HCEC 1CT (cell line): ENCODE measurements at regions not wholly inside any gene's neighbourhood (a gene's known extent, or its start where the extent isn't known, plus 50 kb on each side); places are given as distances from the start of the nearest gene placed in this dataset.
A peak's percentile ranks its signal among the peaks of the same experiment; 100 is the strongest.
"Not testable (repeated sequence)": the region's sequence is repeated elsewhere in the genome, so short reads cannot be mapped to it uniquely, and the experiment has no call there.

Experiments
- DNase-seq: peaks from one replicate; pipeline ENCODE4 v3.0.0-alpha.2; 2017

DNA sequence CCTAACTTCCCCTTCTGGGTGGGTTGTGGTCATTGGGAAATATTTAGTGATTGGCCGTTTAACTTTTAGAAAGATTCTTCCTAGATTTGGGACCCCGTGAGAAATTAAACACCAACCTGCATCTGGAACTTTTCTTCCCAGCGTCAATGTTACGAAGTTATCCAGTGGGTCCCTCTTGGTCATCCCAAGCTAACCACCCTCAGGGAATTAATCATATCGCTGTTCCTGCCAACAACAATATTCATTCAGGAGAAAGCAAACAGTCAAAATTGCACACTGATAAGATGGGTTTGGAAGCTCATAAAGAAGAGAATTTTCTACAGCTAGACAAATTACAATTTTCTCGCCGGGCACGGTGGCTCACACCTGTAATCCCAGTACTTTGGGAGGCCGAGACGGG, 121.2 kb upstream of the STX18 start:
- DNase-seq = no peak

DNA sequence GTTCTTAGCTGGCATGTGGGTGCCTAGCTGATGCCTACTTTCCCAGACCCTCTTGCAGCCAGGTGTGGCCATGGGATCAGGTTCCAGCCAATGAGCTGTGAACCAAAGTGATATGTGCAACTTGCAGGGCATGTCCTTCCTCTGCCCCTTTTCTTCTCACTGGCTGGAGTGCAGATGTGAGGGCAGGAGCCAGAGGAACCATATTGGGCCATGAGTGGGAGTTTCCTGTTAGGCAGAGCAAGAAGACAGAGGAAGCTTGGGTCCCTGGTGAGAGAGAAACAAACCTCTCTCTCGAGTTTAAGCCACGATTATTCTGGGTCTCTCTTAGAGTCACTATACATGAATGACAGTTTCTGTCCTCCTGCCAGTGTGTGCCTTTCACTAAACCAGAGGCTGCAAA, 120.4 kb upstream of the STX18 start:
- DNase-seq = no peak

- DNase-seq = peak; percentile 79
Observed at GRCh38 chr4:4659871-4660651, 118.2 kb upstream of the STX18 start.

GRCh38 chr4:4658052-4658451, 116.2 kb upstream of the STX18 start:
- no peak for DNase-seq

DNA sequence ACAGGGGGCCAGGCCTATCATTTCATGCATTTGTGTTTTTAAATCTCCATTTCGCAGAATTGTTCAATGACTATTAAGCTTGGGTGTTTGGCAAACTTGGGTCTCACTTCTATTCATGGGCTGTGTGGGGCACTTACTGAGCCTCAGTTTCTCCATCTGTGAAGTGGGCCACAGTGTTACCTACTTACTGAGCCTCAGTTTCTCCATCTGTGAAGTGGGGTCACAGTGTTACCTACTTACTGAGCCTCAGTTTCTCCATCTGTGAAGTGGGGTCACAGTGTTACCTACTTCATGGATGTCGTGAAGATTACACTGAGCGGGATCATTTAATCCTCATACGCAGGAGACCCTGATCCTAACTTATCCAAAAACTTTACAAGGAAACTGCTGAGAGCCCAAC, 115.1 kb upstream of the STX18 start:
- no peak for DNase-seq

DNA sequence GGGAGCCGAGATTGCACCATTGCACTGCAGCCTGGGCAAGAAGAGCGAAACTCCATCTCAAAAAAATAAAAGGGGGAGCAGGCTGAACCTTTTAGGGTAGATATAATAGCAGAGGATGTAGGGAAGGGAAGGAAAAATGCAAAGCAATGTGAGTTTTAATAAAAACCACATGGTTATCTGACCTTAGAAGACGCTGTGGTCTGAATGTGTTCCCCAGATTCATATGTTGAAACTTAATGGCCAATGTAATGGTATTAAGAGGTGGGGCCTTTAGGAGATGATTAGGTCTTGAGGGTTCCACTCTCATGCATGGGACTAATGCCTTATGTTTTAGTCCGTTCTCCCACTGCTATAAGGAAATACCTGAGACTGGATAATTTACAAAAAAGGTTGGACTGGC, 114.1 kb upstream of the STX18 start:
- no peak for DNase-seq

- no peak for DNase-seq
Observed at GRCh38 chr4:4655011-4655410, 113.2 kb upstream of the STX18 start.

DNA sequence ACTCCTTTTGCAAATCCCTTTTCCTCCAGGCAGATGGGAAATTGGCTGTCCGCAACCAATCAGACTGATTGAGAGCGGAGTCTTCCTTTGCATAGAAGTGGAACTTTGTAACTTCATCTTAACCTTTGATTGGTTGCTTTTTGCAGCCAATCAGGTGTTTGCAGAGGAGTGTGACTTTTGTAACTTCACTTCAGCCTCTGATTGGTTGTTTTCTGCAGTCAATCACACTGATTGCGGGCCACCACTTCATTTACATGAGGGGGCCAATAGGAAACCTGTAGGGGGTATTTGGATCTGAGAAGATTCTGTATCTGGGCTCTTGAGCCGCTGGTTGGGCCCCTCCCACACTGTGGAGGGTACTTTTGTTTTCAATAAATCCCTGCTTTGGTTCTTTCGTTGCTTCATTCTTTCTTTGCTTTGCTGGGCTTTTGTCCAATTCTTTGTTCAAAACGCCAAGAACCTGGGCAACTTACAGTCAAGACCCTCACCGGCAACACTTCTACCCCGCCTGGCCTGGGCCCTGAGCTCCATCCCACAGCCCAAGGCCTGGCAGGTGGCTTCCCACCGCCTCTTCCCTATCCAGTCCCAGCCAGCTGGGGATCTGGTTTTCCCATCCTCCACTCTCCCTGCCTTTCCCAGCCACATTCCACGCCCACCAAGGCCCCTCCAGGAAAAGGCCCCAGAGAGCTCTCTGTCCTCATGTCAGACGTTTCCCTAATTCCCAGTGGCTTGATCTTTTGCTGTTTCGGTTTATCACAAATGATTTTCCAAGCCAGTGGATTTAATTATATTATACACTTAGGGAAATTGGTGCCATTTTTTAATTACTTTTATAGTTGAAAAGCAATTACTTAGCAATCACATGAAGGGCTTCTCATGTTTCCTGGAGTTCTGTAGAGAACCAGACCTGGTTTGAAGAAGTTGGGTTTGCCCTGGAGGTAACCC, 110.2 kb upstream of the STX18 start:
- no peak for DNase-seq

DNA sequence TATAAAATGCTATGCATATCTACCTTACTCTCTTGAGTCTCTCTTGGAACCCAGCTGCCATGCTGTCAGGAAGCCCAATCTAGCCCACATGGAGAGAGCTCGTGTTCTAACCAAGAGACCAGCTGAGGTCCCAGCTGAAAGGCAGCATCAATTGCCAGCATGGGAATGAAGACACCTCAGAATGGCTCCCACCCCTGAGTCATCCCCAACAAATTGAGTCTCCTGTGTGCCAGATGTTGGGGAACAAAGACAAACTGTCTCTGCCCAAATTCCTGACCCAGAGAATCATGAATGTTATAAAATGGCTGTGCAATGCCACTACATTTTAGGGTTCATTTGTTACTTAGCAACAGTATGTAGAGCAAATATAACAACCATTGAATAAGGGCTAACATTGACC, 105.2 kb upstream of the STX18 start:
- peak; percentile 50 for DNase-seq

- no peak for DNase-seq
Observed at GRCh38 chr4:4645743-4646142, 103.9 kb upstream of the STX18 start.

- DNase-seq = not testable (repeated sequence)
Observed at GRCh38 chr4:4644277-4644676, 102.4 kb upstream of the STX18 start.

DNA sequence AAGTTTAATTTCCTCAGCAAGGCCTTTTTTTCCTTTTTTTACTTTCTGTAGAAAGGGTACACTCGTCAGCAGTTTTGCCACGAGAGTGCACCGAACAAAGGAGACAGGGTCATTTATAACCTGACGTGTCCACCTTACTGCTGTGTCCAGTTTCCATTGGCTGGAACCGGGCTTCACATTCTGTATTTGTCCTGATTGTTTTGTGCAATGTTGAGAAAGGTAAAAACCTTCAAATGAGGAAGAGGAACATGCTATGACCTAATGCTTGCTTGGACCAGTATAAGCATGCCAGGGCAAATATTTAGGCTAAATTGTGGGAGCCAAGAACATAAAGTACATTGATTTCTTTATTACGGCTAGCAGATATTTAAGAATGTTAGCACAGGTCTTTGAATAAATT, 101.9 kb upstream of the STX18 start:
- DNase-seq = not testable (repeated sequence)

DNA sequence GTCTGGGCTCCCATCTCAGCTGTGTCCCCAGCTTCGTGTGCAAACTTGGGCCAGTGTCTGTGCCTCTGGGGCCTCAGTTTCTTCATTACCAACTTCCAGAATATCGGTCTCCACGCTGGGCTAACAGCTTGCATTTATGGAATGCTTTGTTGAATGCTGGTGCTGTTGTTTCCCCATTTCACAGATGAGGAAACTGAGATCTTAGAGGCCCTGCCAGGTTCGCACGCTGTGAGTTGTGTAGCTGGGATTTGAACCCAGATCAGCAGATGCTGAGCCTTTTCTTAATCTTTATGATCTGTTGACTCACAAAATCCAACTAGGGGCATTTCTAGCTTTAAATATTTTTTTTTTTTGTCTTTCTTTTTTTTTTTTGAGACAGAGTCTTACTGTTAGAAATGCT, 101.5 kb upstream of the STX18 start:
- DNase-seq = no peak

GRCh38 chr4:4642496-4643000, 100.7 kb upstream of the STX18 start:
- DNase-seq = no peak

DNA sequence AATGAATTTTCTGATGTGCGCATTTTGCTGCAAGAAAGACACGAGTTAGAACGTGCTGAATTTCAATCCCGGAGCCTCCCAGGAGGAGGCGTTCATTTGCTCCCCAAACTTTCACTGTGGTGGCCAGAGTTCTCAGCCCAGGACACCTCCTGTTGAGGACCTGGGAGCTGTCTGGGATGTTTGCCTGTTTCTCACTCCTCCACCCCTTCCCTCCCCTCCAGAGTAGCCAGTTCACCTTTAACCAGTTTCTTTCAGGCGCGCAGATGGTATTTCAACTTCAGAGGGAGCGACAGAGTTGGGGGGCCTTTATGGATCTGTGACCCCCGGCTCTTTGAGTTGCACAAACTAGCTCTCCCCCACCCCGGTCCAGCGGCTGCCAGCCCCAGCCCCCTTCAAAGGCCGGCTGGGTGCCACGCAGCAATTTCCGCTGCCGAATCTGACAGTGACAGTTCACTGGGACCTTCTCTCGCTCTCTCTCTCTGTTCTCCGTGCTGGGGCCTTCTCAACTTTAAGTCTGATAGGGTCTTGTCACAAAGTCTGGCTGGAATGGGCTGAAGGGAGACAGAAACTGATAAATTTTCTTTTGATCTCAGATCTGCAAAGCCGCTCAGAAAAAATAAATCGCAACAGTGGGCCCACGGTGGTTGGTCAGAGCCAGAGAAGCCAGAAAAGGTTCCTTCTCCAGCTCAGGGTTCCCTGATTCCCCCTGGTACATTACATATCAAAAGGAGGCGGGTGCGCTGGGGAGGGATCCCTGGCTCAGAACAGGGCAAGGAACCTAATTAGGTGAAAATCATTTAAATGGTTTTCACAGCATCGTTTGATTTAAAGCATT, 100.0 kb upstream of the STX18 start:
- no peak for DNase-seq

DNA sequence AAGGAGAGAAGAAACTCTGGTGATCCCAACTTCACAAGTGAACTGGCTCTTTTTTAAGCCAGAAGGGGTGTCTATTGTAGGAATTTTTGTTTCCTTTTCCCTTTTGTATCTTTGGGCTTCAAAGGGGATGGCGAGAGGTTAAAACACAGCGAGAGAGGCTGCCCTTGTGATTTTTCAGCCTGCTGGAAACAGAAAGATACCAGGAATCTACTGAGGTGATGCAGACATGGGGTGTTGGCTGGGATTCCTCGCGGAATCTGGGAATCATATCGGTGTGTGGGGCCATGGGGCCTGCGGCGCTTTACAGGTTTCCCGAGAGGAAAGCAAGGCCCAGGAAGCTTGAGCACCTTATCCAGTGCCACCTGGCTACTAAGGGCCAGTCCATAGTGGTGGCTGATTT, 99.4 kb upstream of the STX18 start:
- no peak for DNase-seq

- DNase-seq = no peak
Observed at GRCh38 chr4:4640692-4641091, 98.8 kb upstream of the STX18 start.

DNA sequence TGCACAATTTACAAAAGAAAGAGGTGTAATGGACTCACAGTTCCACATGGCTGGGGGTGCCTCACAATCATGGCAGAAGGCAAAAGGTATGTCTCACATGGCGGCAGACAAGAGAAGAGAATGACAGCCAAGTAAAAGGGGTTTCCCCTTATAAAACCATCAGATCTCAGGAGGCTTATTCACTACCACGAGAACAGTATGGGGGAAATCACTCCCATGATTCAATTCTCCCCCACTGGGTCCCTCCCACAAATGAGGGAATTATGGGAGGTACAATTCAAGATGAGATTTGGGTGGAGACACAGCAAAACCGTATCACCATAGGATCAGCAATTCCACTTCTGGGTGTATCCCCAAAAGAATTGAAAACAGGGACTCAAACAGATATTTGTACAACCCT, 97.5 kb upstream of the STX18 start:
- no peak for DNase-seq

- DNase-seq = no peak
Observed at GRCh38 chr4:4637710-4638109, 95.9 kb upstream of the STX18 start.

DNA sequence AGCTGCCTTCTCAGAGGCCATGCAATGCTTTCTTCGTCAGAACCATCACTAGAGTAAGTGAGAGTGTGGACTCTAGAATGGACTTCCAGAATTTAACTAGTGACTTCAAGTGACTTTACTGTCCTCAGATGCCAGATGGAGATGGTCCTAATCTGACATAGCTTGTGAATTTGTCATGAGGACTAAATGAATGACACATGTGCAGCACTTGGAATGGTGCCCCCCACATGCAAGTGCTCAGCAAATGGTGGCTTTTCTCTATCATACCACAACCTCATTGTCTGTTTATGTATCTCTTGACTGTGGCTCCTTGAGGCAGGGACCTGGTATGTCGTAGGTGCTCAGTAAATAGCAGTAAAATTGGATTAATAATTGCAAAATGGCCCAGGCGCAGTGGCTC, 91.6 kb upstream of the STX18 start:
- DNase-seq = no peak

GRCh38 chr4:4631150-4631549, 89.3 kb upstream of the STX18 start:
- DNase-seq = no peak

- no peak for DNase-seq
Observed at GRCh38 chr4:4627906-4628305, 86.1 kb upstream of the STX18 start.

DNA sequence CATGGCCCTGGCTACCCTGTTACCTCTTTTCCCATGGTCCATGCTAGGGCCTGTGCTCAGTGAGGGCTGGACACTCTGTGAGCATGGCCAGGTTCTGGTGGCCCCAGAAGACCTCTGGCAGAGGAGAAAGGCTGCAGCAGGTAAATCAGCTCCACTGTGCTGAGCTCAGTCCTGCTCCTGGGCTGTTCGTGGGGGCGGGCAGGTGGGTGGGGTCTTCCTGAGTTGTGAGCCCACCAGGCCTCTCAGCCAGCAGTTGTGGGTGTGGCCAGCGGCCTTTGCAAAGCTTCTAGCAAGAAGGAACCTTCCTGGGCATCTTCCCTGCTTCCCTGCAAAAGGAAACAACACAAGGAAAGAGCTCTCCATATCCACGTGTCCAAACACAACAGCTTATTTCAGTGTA, 85.3 kb upstream of the STX18 start:
- no peak for DNase-seq
